GM18951 (cell line): ENCODE measurements at regions not wholly inside any gene's neighbourhood (a gene's known extent, or its start where the extent isn't known, plus 50 kb on each side); places are given as distances from the start of the nearest gene placed in this dataset.

ENCODE experiments used
- POLR2A ChIP-seq: IDR thresholded peaks from 4 replicates; pipeline ENCODE4 v1.6.1; 2011; ENCODE audit warnings: mild to moderate bottlenecking; ENCODE audit not compliant: insufficient read length, insufficient read depth; ENCODE audit errors: extremely low read depth
- in situ Hi-C: fragments of 300-500 bp; cut with MboI; formaldehyde crosslinking; loops from one replicate; pipeline ENCODE4 v1.12.0; 2022; ENCODE audit warnings: low sequenced_read_pairs, mixed read lengths, inconsistent platforms; ENCODE audit not compliant: unreplicated experiment

- no peak for TF ChIP-seq POLR2A
- in situ Hi-C loops, result no loop called here
Observed at GRCh38 chr5:28748446-28748845, 1710.1 kb upstream of the CDH9 start.

- in situ Hi-C loops, result no loop called here
- TF ChIP-seq POLR2A, result no peak
Observed at GRCh38 chr5:28743716-28744110, 1705.3 kb upstream of the CDH9 start.

- no peak for TF ChIP-seq POLR2A
- in situ Hi-C loops, result no loop called here
Observed at GRCh38 chr5:28743025-28743715, 1704.8 kb upstream of the CDH9 start.

- TF ChIP-seq POLR2A, result no peak
- in situ Hi-C loops, result no loop called here
Observed at GRCh38 chr5:28737682-28738081, 1699.3 kb upstream of the CDH9 start.

GRCh38 chr5:28737222-28737621, 1698.8 kb upstream of the CDH9 start:
- no peak for TF ChIP-seq POLR2A
- in situ Hi-C loops, result no loop called here

- in situ Hi-C loops, result no loop called here
Observed at GRCh38 chr5:28734396-28734795, 1696.0 kb upstream of the CDH9 start.

GRCh38 chr5:28729067-28729466, 1690.7 kb upstream of the CDH9 start:
- in situ Hi-C loops, result no loop called here
- TF ChIP-seq POLR2A, result no peak

More at GRCh38 chr5:28734396-28734795, 1696.0 kb upstream of the CDH9 start:
- TF ChIP-seq POLR2A, result no peak

GRCh38 chr5:28726815-28727214, 1688.4 kb upstream of the CDH9 start:
- no peak for TF ChIP-seq POLR2A
- in situ Hi-C loops, result no loop called here

- in situ Hi-C loops, result no loop called here
- TF ChIP-seq POLR2A, result no peak
Observed at GRCh38 chr5:28725001-28725400, 1686.6 kb upstream of the CDH9 start.

- no peak for TF ChIP-seq POLR2A
- in situ Hi-C loops, result no loop called here
Observed at GRCh38 chr5:28714907-28715698, 1676.7 kb upstream of the CDH9 start.

GRCh38 chr5:28710360-28710759, 1672.0 kb upstream of the CDH9 start:
- in situ Hi-C loops, result no loop called here
- no peak for TF ChIP-seq POLR2A

- no peak for TF ChIP-seq POLR2A
- in situ Hi-C loops, result no loop called here
Observed at GRCh38 chr5:28708472-28708871, 1670.1 kb upstream of the CDH9 start.

GRCh38 chr5:28707706-28708105, 1669.3 kb upstream of the CDH9 start:
- in situ Hi-C loops, result no loop called here
- no peak for TF ChIP-seq POLR2A

GRCh38 chr5:28703651-28704260, 1665.4 kb upstream of the CDH9 start:
- no peak for TF ChIP-seq POLR2A
- in situ Hi-C loops, result no loop called here
